IMR-90 (cell line): ENCODE measurements at regions not wholly inside any gene's neighbourhood (a gene's known extent, or its start where the extent isn't known, plus 50 kb on each side); places are given as distances from the start of the nearest gene placed in this dataset.

Experiments
- ATAC-seq: fragments of 200-7000 bp; cut with Tn5 transposase; 2 replicates; pipeline ENCODE4 v1.9.1; 2020; ENCODE audit warnings: low read depth, mild to moderate bottlenecking, moderate library complexity
- BruUV-seq: library from RNA; stranded (reverse); fragments of 400-500 nt; replicated peaks from 2 replicates; lab custom pipeline; 2021; lab: Mats Ljungman, UMichigan
- CTCF ChIA-PET: fragments of 300-600 bp; formaldehyde crosslinking; extraction: SDS; loops from one replicate; lab custom pipeline; 2021; ENCODE audit warnings: antibody characterized with exemption; lab: Yijun Ruan, JAX
- POLR2A ChIA-PET: fragments of 300-600 bp; sonication (Branson Sonifier 250); formaldehyde crosslinking; loops from one replicate; lab custom pipeline; 2022; ENCODE audit warnings: antibody characterized with exemption; ENCODE audit not compliant: unreplicated experiment; lab: Charles Lee
- DNase-seq: peaks from one replicate; pipeline ENCODE4 v3.0.0; 2013
- H2AFZ ChIP-seq: replicated peaks from 2 replicates; pipeline ENCODE3; 2013; ENCODE audit warnings: low read length, mild to moderate bottlenecking; ENCODE audit not compliant: poor library complexity
- H2AK5ac ChIP-seq: 2 replicates; pipeline ENCODE4 v1.6.1; 2013; ENCODE audit warnings: low read depth, low read length, inconsistent platforms
- H2AK9ac ChIP-seq: replicated peaks from 2 replicates; pipeline ENCODE3; 2013; ENCODE audit warnings: mild to moderate bottlenecking, low read depth, low read length, moderate library complexity; ENCODE audit not compliant: poor library complexity
- H2BK120ac ChIP-seq: 2 replicates; pipeline ENCODE4 v1.6.1; 2013; ENCODE audit warnings: low read depth, low read length, inconsistent platforms
- H2BK15ac ChIP-seq: 3 replicates; pipeline ENCODE4 v1.6.1; 2013; ENCODE audit warnings: low read depth, low read length, inconsistent platforms
- H2BK20ac ChIP-seq: 2 replicates; pipeline ENCODE4 v1.6.1; 2013; ENCODE audit warnings: low read depth, mild to moderate bottlenecking, inconsistent platforms, low read length, moderate library complexity
- H2BK5ac ChIP-seq: 2 replicates; pipeline ENCODE4 v1.6.1; 2013; ENCODE audit warnings: mild to moderate bottlenecking, low read depth, low read length, inconsistent platforms; ENCODE audit not compliant: poor library complexity, severe bottlenecking
- H3K14ac ChIP-seq: replicated peaks from 2 replicates; pipeline ENCODE4 v1.6.1; 2013; ENCODE audit warnings: low read depth, low read length, inconsistent platforms
- H3K18ac ChIP-seq: 2 replicates; pipeline ENCODE4 v1.6.1; 2013; ENCODE audit warnings: low read depth, low read length, control low read depth
- H3K23ac ChIP-seq: 2 replicates; pipeline ENCODE4 v1.6.1; 2013; ENCODE audit warnings: low read depth, low read length, inconsistent platforms
- H3K27ac ChIP-seq: 2 replicates; pipeline ENCODE4 v1.5.1; 2013; ENCODE audit warnings: mild to moderate bottlenecking, control low read depth, low read length; ENCODE audit not compliant: insufficient read depth
- H3K27me3 ChIP-seq: 2 replicates; pipeline ENCODE4 v1.6.1; 2013; ENCODE audit warnings: low read length; ENCODE audit not compliant: control insufficient read depth, insufficient read depth
- H3K36me3 ChIP-seq: 2 replicates; pipeline ENCODE4 v1.6.1; 2013; ENCODE audit warnings: low read length, mixed read lengths; ENCODE audit not compliant: control insufficient read depth, insufficient read depth
- H3K4ac ChIP-seq: 2 replicates; pipeline ENCODE4 v1.6.1; 2013; ENCODE audit warnings: low read depth, low read length, inconsistent platforms
- H3K4me1 ChIP-seq: 2 replicates; pipeline ENCODE4 v1.6.1; 2013; ENCODE audit warnings: low read length, mixed read lengths; ENCODE audit not compliant: control insufficient read depth, insufficient read depth
- H3K4me2 ChIP-seq: 2 replicates; pipeline ENCODE4 v1.6.1; 2013; ENCODE audit warnings: low read depth, mild to moderate bottlenecking, control low read depth, low read length, moderate library complexity
- H3K4me3 ChIP-seq: 2 replicates; pipeline ENCODE4 v1.5.1; 2013; ENCODE audit warnings: low read depth, mild to moderate bottlenecking, control low read depth, low read length, moderate library complexity; ENCODE audit not compliant: insufficient read depth
- H3K56ac ChIP-seq: 2 replicates; pipeline ENCODE4 v1.6.1; 2013; ENCODE audit warnings: low read length, inconsistent platforms; ENCODE audit not compliant: insufficient read depth; ENCODE audit errors: extremely low read depth
- H3K79me1 ChIP-seq, 2 experiments: 2 replicates each; pipeline ENCODE4 v1.6.1; 2013; ENCODE audit warnings: low read length in 2 of 2, inconsistent platforms in 1 of 2, low read depth in 1 of 2
- H3K9ac ChIP-seq: 2 replicates; pipeline ENCODE4 v1.6.1; 2013; ENCODE audit warnings: low read depth, low read length, control low read depth
- H3K9me1 ChIP-seq: 2 replicates; pipeline ENCODE4 v1.6.1; 2013; ENCODE audit warnings: low read length, inconsistent platforms; ENCODE audit not compliant: insufficient read depth
- H3K9me3 ChIP-seq: 2 replicates; pipeline ENCODE4 v1.6.1; 2013; ENCODE audit warnings: low read length; ENCODE audit not compliant: control insufficient read depth, insufficient read depth
- H4K20me1 ChIP-seq: 2 replicates; pipeline ENCODE4 v1.6.1; 2013; ENCODE audit warnings: low read length, inconsistent platforms; ENCODE audit not compliant: insufficient read depth
- H4K5ac ChIP-seq: 2 replicates; pipeline ENCODE4 v1.6.1; 2013; ENCODE audit warnings: mild to moderate bottlenecking, low read depth, low read length, control low read depth
- H4K8ac ChIP-seq, 2 experiments: 2 replicates each; pipeline ENCODE4 v1.6.1; 2013; ENCODE audit warnings: low read depth in 2 of 2, low read length in 2 of 2, control low read depth in 1 of 2, inconsistent platforms in 1 of 2
- H4K91ac ChIP-seq: 2 replicates; pipeline ENCODE4 v1.6.1; 2013; ENCODE audit warnings: low read depth, low read length, inconsistent platforms; ENCODE audit not compliant: insufficient read depth
- BHLHE40 ChIP-seq: fragments of 150-350 bp; IDR thresholded peaks from 2 replicates; pipeline ENCODE4 v1.6.1; 2016; ENCODE audit warnings: mild to moderate bottlenecking, low read depth, low read length
- CEBPB ChIP-seq: IDR thresholded peaks from 2 replicates; pipeline ENCODE4 v1.6.1; 2012; ENCODE audit warnings: low read depth, low read length, improper control_type of control experiment
- CHD1 ChIP-seq: IDR thresholded peaks from 2 replicates; pipeline ENCODE4 v1.6.1; 2012; ENCODE audit warnings: low read depth, low read length, improper control_type of control experiment
- FOS ChIP-seq: fragments of 150-350 bp; IDR thresholded peaks from 2 replicates; pipeline ENCODE4 v1.6.1; 2016; ENCODE audit warnings: low read depth, low read length
- MAFK ChIP-seq: IDR thresholded peaks from 2 replicates; pipeline ENCODE4 v1.6.1; 2012; ENCODE audit warnings: low read depth, low read length, improper control_type of control experiment
- MAZ ChIP-seq: IDR thresholded peaks from 2 replicates; pipeline ENCODE4 v1.6.1; 2012; ENCODE audit warnings: low read depth, mild to moderate bottlenecking, low read length, improper control_type of control experiment, moderate library complexity, borderline replicate concordance
- NFE2L2 ChIP-seq: fragments of 150-350 bp; IDR thresholded peaks from 2 replicates; pipeline ENCODE4 v1.6.1; 2016; ENCODE audit warnings: low read depth, mild to moderate bottlenecking, low read length
- POLR2A ChIP-seq: IDR thresholded peaks from 2 replicates; pipeline ENCODE4 v1.6.1; 2012; ENCODE audit warnings: mild to moderate bottlenecking, low read depth, low read length
- RCOR1 ChIP-seq: IDR thresholded peaks from 2 replicates; pipeline ENCODE4 v1.6.1; 2012; ENCODE audit warnings: mild to moderate bottlenecking, low read length, improper control_type of control experiment; ENCODE audit not compliant: insufficient replicate concordance
- RFX5 ChIP-seq: IDR thresholded peaks from 2 replicates; pipeline ENCODE4 v1.8.0; 2012; ENCODE audit warnings: low read depth, mild to moderate bottlenecking, low read length, moderate library complexity
- SMC3 ChIP-seq: fragments of 150-350 bp; IDR thresholded peaks from 2 replicates; pipeline ENCODE4 v1.6.1; 2016; ENCODE audit warnings: low read depth, mild to moderate bottlenecking, antibody characterized with exemption, low read length, moderate library complexity
- WGBS, 2 experiments: methylation state at CpG; one replicate each; pipeline versions ENCODE4 v1.1.5 to v1.1.7; 2013; ENCODE audit warnings: missing lambda C conversion rate in 2 of 2; ENCODE audit not compliant: insufficient read length in 1 of 2; ENCODE audit errors: extremely low coverage in 2 of 2; 5-methylcytosine and 5-hydroxymethylcytosine counted together
- dilution Hi-C: fragments of 300-500 bp; cut with HindIII; formaldehyde crosslinking; loops from one replicate; pipeline ENCODE4 v1.14.3; 2018; ENCODE audit warnings: low sequenced_read_pairs; ENCODE audit not compliant: unreplicated experiment
- in situ Hi-C: fragments of 300-500 bp; cut with MboI; formaldehyde crosslinking; loops from 3 replicates; pipeline ENCODE4 v1.14.3; 2019; ENCODE audit warnings: low sequenced_read_pairs, inconsistent platforms, mixed read lengths
- intact Hi-C: fragments of 100-400 bp; cut with micrococcal nuclease; formaldehyde crosslinking; loops from 2 replicates; pipeline ENCODE4 v1.10.0; 2022
- TF ChIP-seq, protein P1 (sequence below): fragments of 150-350 bp; IDR thresholded peaks from 2 replicates; pipeline ENCODE4 v1.6.1; 2017; ENCODE audit warnings: mild to moderate bottlenecking, antibody characterized with exemption, low read length, low read depth

DNA sequence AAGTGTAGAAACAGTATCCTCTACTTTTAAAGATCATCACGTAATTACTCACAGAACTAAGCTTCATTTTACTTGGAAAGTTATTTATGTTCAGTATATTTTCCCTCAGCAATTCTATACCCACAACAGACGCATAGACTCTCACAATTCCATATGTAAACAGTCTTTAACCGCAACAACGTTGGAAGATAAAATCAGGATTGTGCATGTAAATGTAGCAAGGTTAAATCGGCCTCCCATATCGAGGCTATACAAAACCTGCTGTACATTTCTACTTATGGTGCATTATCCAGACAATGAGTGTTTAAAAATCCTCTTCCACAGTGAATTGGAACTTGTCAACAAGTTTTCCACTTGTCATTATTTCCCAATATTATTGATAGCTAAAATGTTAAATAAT is 581.1 kb downstream of the SLC16A7 start:
- no peak overlapping the region for H2AK9ac ChIP-seq
- no peak overlapping the region for H4K8ac ChIP-seq
- CTCF ChIA-PET = no interaction called here
- no peak overlapping the region for H2BK120ac ChIP-seq
- no CpG with 5 or more reads among the region's 6 CpGs for WGBS, 2 experiments
- no peaks in the 10 kb centered on the region for H3K27me3 ChIP-seq
- H2AFZ ChIP-seq = no peak overlapping the region
- H3K79me1 ChIP-seq = no peaks in the 10 kb centered on the region
- dilution Hi-C loops = no loop called here
- no peak overlapping the region for H3K27ac ChIP-seq
- H4K20me1 ChIP-seq = no peaks in the 10 kb centered on the region
- H3K9ac ChIP-seq = no peak overlapping the region
- no peak for ATAC-seq
- no peak overlapping the region for H3K4me3 ChIP-seq
- H3K9me1 ChIP-seq = no peaks in the 10 kb centered on the region
- no peak overlapping the region for H3K23ac ChIP-seq
- no peak overlapping the region for H4K5ac ChIP-seq
- H4K91ac ChIP-seq = no peak overlapping the region
- H3K36me3 ChIP-seq = no peaks in the 10 kb centered on the region
- H3K4me2 ChIP-seq = no peak overlapping the region
- no peak overlapping the region for H3K56ac ChIP-seq
- no peaks in the 10 kb centered on the region for H3K9me3 ChIP-seq
- no peak overlapping the region; the same call in 1 of the 2 replicates for H3K18ac ChIP-seq
- in situ Hi-C loops = no loop called here
- no peak for DNase-seq
- peaks cover 6% of the 10 kb centered on the region for H3K4me1 ChIP-seq
- no TSS peak for BruUV-seq
- no peak overlapping the region for H2BK15ac ChIP-seq
- no peak overlapping the region for H3K14ac ChIP-seq
- no peak overlapping the region for H3K4ac ChIP-seq
- no peak overlapping the region for H2BK20ac ChIP-seq
- POLR2A ChIA-PET = no interaction called here
- H2BK5ac ChIP-seq = no peak overlapping the region
- no peak overlapping the region for H2AK5ac ChIP-seq
- no peak for TF ChIP-seq RFX5
- TF ChIP-seq RCOR1 = no peak
- TF ChIP-seq, protein P1, sequence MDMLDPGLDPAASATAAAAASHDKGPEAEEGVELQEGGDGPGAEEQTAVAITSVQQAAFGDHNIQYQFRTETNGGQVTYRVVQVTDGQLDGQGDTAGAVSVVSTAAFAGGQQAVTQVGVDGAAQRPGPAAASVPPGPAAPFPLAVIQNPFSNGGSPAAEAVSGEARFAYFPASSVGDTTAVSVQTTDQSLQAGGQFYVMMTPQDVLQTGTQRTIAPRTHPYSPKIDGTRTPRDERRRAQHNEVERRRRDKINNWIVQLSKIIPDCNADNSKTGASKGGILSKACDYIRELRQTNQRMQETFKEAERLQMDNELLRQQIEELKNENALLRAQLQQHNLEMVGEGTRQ = no peak
- no peak for TF ChIP-seq CEBPB
- TF ChIP-seq POLR2A = no peak
- TF ChIP-seq MAZ = no peak
- no peak for TF ChIP-seq MAFK
- TF ChIP-seq BHLHE40 = no peak
- no peak for TF ChIP-seq FOS
- no peak for TF ChIP-seq CHD1
- TF ChIP-seq NFE2L2 = no peak
- TF ChIP-seq SMC3 = no peak
- intact Hi-C loops = no loop called here
